Caco-2 (cell line): ENCODE measurements at regions not wholly inside any gene's neighbourhood (a gene's known extent, or its start where the extent isn't known, plus 50 kb on each side); places are given as distances from the start of the nearest gene placed in this dataset.

Experiments used
- BruUV-seq: library from RNA; stranded (reverse); fragments of 400-500 nt; replicated peaks from 2 replicates; lab custom pipeline; 2021; lab: Mats Ljungman, UMichigan
- CTCF ChIA-PET: fragments of 300-600 bp; sonication (Branson Sonifier 250); formaldehyde crosslinking; loops from one replicate; lab custom pipeline; 2022; ENCODE audit warnings: antibody characterized with exemption; lab: Charles Lee
- POLR2A ChIA-PET: fragments of 300-600 bp; sonication (Branson Sonifier 250); formaldehyde crosslinking; loops from one replicate; lab custom pipeline; 2022; ENCODE audit warnings: antibody characterized with exemption; lab: Charles Lee
- DNase-seq, 2 experiments: peaks; one replicate each; pipeline versions ENCODE4 v3.0.0 to v3.0.0-alpha.2; 2020 to 2022
- H3K27me3 ChIP-seq: replicated peaks from 2 replicates; pipeline ENCODE4 v1.6.0; 2011; ENCODE audit warnings: low read length; ENCODE audit not compliant: control insufficient read depth, insufficient read depth
- H3K36me3 ChIP-seq: 2 replicates; pipeline ENCODE4 v1.5.1; 2011; ENCODE audit warnings: low read length; ENCODE audit not compliant: control insufficient read depth, insufficient read depth
- H3K4me1 ChIP-seq: fragments of 250-450 bp; sonication (Bioruptor Pico); 2 replicates; pipeline ENCODE4 v1.5.1; 2020; ENCODE audit warnings: mild to moderate bottlenecking
- H3K4me3 ChIP-seq: 2 replicates; pipeline ENCODE4 v1.5.1; 2011; ENCODE audit warnings: low read depth, mild to moderate bottlenecking, control low read depth, low read length
- H3K9me3 ChIP-seq: fragments of 250-450 bp; sonication (Bioruptor Pico); 2 replicates; pipeline ENCODE4 v1.5.1; 2020; ENCODE audit warnings: mild to moderate bottlenecking, moderate library complexity
- H3K27ac Mint-ChIP-seq: one replicate; pipeline ENCODE4 v1.8.0; 2022; ENCODE audit warnings: mixed read lengths; ENCODE audit not compliant: unreplicated experiment
- H3K27me3 Mint-ChIP-seq: one replicate; pipeline ENCODE4 v1.8.0; 2022; ENCODE audit warnings: mixed read lengths; ENCODE audit not compliant: insufficient read depth, unreplicated experiment
- H3K36me3 Mint-ChIP-seq: one replicate; pipeline ENCODE4 v1.8.0; 2022; ENCODE audit warnings: mild to moderate bottlenecking, mixed read lengths; ENCODE audit not compliant: insufficient read depth, unreplicated experiment
- H3K4me1 Mint-ChIP-seq: one replicate; pipeline ENCODE4 v1.8.0; 2022; ENCODE audit warnings: low read depth, mixed read lengths; ENCODE audit not compliant: unreplicated experiment
- H3K4me3 Mint-ChIP-seq: one replicate; pipeline ENCODE4 v1.8.0; 2022; ENCODE audit warnings: mild to moderate bottlenecking, moderate library complexity, mixed read lengths; ENCODE audit not compliant: unreplicated experiment
- H3K9me3 Mint-ChIP-seq: one replicate; pipeline ENCODE4 v1.8.0; 2022; ENCODE audit warnings: mixed read lengths; ENCODE audit not compliant: unreplicated experiment
- CTCF ChIP-seq, 2 experiments: fragments of 200-600 bp in 1 of 2; IDR thresholded peaks; 1 replicate in 1 of 2; 2 replicates in 1 of 2; pipeline versions ENCODE4 v1.5.1 to v1.8.0; 2011 to 2022; ENCODE audit warnings: antibody characterized with exemption in 1 of 2, control low read depth in 1 of 2, inconsistent platforms in 1 of 2, low read depth in 1 of 2, low read length in 1 of 2, mild to moderate bottlenecking in 1 of 2, moderate library complexity in 1 of 2; ENCODE audit not compliant: insufficient read depth in 1 of 2, severe bottlenecking in 1 of 2, unreplicated experiment in 1 of 2
- intact Hi-C: fragments of 100-400 bp; cut with micrococcal nuclease; formaldehyde crosslinking; loops from one replicate; pipeline ENCODE4 v1.10.0; 2022; ENCODE audit not compliant: unreplicated experiment

GRCh38 chr5:103910786-103911185 is 348.2 kb upstream of the NUDT12 start:
- ChIA-PET CTCF (no interaction called here), POLR2A (no interaction called here)
- Histone ChIP-seq H3K36me3 (no peaks in the 10 kb centered on the region), H3K4me1 (no peaks in the 10 kb centered on the region), H3K9me3 (no peaks in the 10 kb centered on the region), H3K27me3 (no peaks in the 10 kb centered on the region), H3K4me3 (no peak overlapping the region)
- no peak for TF ChIP-seq CTCF (IDR thresholded peaks at IDR 0.05; ENCODE audit: insufficient read depth in 1 of 2, low read depth in 1 of 2, low read length in 1 of 2, severe bottlenecking in 1 of 2, unreplicated experiment in 1 of 2)
- Mint-ChIP-seq H3K4me3 (no peak overlapping the region), H3K36me3 (no peaks in the 10 kb centered on the region), H3K27ac (no peak overlapping the region), H3K27me3 (no peaks in the 10 kb centered on the region), H3K9me3 (no peaks in the 10 kb centered on the region), H3K4me1 (no peaks in the 10 kb centered on the region)
- no TSS peak for BruUV-seq
- no peak for DNase-seq
- intact Hi-C loops, result no loop called here

- Histone ChIP-seq H3K36me3 (no peaks in the 10 kb centered on the region), H3K27me3 (no peaks in the 10 kb centered on the region), H3K9me3 (no peaks in the 10 kb centered on the region), H3K4me3 (no peak overlapping the region), H3K4me1 (no peaks in the 10 kb centered on the region)
- ChIA-PET POLR2A (no interaction called here), CTCF (no interaction called here)
- intact Hi-C loops, result no loop called here
- no peaks in the 10 kb centered on the region for H3K27me3 Mint-ChIP-seq
- no TSS peak for BruUV-seq
- no peaks in the 10 kb centered on the region for H3K36me3 Mint-ChIP-seq
- no peak overlapping the region for H3K4me3 Mint-ChIP-seq
- no peaks in the 10 kb centered on the region for H3K4me1 Mint-ChIP-seq
- DNase-seq, result no peak
- no peak for TF ChIP-seq CTCF (IDR thresholded peaks at IDR 0.05; ENCODE audit: insufficient read depth in 1 of 2, low read depth in 1 of 2, low read length in 1 of 2, severe bottlenecking in 1 of 2, unreplicated experiment in 1 of 2)
- no peaks in the 10 kb centered on the region for H3K9me3 Mint-ChIP-seq
- H3K27ac Mint-ChIP-seq, result no peak overlapping the region
Measured at GRCh38 chr5:103910011-103910410, 347.4 kb upstream of the NUDT12 start.

DNA sequence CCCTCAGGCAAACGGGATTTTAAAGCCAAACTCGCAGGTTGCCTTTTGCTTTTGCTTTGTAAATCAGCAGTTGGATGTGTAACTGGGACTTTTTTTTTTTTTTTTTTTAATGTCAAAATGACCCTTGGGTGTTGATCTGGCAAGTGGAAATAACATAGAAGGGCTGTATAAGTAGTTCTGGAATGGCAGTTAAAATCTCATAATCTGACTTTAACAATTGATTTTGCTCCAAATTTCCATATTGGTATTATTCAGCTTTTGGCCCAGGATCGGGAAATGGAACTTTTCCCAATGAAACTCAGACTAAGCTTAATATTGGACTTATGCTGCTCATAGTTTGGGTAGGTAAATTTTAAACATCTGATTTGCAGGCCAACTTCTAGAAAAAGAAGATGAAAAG is 346.8 kb upstream of the NUDT12 start:
- Mint-ChIP-seq H3K4me1 (no peaks in the 10 kb centered on the region), H3K9me3 (no peaks in the 10 kb centered on the region), H3K27me3 (no peaks in the 10 kb centered on the region), H3K4me3 (no peak overlapping the region), H3K36me3 (no peaks in the 10 kb centered on the region), H3K27ac (no peak overlapping the region)
- CTCF ChIA-PET, result no interaction called here
- no peaks in the 10 kb centered on the region for H3K9me3 ChIP-seq
- no peak for DNase-seq
- no TSS peak for BruUV-seq
- no peak for TF ChIP-seq CTCF (IDR thresholded peaks at IDR 0.05; ENCODE audit: insufficient read depth in 1 of 2, low read depth in 1 of 2, low read length in 1 of 2, severe bottlenecking in 1 of 2, unreplicated experiment in 1 of 2)
- no peaks in the 10 kb centered on the region for H3K27me3 ChIP-seq
- no peaks in the 10 kb centered on the region for H3K36me3 ChIP-seq
- no peaks in the 10 kb centered on the region for H3K4me1 ChIP-seq
- H3K4me3 ChIP-seq, result no peak overlapping the region
- intact Hi-C loops, result no loop called here
- POLR2A ChIA-PET, result no interaction called here
